CD4-positive, alpha-beta T cell treated with Interleukin-10 for 1 hour (primary cell): ENCODE measurements at regions not wholly inside any gene's neighbourhood (a gene's known extent, or its start where the extent isn't known, plus 50 kb on each side); places are given as distances from the start of the nearest gene placed in this dataset.

Experiments
- DNase-seq: peaks from one replicate; pipeline ENCODE4 v3.0.0-alpha.2; 2020

DNA sequence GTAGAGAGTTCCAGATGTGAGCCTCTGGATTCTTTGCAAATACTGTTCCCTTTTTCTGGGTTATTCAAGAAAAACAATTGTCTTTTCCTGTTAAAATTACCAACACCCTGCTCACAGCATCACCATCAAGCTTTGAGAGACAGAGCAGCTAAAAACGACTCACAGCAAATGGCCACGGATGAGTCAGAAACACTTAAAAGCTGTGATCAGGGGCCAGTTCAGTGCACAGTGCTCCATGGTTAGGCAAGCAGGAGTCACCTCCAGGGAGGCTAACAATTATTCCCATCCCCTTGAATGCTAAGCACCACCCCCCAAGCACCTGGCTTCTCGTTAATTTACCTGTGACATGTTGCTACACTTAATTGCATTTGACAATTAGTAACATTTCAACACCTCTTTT, 128.4 kb upstream of the CAMK1G start:
- no peak for DNase-seq

DNA sequence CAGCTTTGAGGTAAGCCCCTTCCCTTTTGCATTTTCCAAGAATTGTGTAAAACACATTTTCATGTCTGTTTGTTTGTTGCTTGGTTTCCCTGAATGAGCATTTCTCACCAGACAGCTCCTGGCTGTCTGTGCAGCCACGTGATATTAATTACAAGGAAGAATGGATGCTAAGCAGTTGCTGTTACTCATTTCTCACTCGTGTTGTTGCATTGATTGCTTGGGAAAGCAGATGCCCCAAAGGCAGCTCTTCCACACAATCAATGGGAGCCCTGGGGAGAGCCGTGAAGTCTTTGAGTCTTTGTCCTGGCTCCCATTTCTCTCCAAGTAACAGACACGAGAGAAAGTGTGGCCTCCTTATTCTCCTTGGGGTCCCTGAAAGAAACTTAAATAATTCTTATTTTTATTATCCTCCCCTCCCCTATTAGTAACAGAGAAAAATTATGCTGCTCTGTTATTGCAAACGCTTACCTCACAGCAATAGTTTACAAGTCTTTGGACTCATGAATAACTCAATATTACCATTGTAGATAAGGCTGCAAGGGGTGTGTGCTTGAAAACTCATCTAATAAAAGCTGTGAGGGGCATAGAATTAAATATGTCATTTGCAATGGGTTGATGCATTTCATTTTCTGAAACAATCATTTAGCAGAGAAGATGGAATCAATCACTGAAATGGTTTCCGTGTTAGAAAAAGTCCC, 127.7 kb upstream of the CAMK1G start:
- DNase-seq, result no peak

DNA sequence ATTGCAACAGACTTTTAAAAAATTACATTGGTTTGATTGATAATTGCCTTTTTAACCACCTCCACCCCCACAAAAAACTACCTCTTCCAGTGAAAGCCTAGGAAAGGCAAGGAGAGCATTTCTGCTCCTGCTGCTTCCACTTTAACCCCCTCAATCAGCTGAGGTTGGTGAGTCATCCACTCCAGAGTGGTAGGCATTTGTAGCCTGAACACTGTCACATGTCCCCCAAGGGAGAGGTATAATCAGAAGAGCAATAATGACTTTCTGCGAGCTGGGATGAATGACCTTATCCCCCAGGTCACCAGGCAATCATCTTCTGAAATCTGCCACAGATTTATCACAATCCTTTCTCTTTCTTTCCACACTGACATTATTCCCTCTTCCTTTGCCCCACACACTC, 126.6 kb upstream of the CAMK1G start:
- no peak for DNase-seq

DNA sequence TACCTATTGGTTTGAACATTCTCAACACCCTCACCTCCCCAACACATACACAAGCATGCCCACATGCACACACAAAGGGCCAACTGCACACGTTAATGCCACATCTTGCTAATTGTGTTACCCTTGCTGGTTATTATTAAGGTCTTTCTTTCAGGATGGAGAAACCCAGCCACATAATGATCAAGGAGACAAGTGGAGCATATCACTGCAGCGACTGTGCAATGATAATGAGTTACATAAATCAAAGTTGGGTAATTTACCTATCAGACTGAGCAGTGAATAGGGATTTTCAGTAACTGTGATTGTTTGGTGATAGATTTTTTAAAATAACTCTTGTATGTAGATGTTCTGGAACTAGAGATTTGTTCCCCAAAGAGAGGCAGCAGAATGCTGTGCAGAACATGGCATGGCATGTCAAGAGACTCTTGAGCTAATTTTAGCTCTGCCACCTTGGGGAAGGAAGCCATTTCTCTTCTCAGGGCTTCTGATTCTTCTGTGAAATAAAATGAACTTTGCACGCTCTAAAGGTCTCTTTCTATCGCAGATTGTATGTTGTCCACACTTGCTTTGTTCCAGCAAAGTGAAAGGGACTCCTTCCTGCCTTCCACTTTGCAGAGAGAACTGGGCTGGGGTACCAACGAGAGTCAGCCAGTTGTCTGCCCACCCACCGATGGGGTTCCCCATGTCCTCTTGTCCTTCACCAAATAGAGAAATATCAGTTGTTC, 126.0 kb upstream of the CAMK1G start:
- DNase-seq, result no peak

DNA sequence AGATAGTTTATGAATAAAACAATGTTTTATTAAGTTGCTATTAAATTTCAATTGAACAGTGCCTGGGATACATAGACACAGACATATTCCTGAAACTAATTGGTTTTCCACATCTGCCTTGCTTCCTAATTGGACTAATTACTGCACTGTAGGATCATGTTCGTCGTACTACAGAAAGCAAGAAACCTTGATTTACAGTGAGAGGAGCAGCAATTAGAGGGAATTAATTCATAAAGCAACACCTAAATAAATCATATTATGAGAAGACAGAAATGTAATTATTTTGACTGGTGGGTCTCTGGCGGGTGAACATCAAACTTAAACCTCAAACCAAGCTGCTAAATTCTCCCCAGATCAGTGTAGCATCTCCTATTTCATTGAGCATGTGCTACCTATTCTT, 124.6 kb upstream of the CAMK1G start:
- no peak for DNase-seq

DNA sequence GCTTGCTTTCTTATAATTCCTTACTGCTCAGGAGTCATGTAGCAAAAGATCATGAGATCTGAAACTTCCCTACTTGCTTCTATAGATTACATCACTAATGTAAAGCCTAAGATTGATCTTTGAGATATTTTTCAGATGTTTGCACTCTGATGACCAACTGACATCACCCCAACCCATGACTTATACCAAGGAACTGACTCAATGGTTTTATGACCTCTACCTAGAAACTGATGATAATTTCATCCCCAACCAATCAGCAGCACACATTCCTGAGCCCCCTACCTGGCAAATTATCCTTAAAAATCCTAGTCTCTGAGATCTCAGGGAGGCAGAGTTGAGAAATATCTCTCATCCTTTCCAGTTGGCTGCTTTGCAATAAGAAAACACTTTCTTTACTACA, 122.3 kb upstream of the CAMK1G start:
- no peak for DNase-seq

DNA sequence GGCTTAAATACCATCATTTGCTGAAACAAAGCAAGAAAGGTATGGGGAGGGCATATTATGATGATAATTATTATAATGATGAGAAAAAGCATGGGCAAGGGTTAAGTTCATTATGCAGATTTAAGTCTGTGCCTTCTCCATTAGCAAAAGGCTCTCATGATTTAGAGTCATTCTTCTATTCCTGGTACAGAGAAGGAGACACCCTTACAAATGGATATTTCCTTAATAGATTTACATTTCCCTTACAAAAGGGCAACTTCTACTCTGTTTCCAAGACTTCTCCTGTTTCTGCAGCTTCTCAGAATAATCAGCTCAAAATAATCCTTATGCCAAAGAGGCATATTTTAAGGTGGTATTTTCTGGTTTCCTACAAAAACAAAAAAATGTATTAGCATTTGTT, 121.1 kb upstream of the CAMK1G start:
- DNase-seq, result no peak

DNA sequence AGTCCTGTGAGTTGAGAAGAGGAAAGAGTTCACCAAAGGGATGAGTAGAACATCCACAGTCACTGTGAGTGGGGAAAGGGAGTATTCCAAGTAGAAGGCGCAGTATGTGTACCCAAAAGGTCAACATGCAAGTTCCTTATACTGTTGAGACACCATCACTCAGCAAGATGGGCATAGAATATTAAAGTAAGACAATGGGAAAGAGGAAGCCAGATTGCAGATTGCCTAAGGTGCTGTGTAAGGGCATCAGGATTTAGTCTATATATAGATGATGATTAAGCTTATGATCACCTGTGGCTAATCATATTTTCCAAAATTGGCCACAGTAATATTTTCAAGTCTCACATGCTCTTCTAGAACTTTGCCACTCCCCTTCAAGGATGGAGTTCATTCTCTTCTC, 120.1 kb upstream of the CAMK1G start:
- DNase-seq, result no peak

DNA sequence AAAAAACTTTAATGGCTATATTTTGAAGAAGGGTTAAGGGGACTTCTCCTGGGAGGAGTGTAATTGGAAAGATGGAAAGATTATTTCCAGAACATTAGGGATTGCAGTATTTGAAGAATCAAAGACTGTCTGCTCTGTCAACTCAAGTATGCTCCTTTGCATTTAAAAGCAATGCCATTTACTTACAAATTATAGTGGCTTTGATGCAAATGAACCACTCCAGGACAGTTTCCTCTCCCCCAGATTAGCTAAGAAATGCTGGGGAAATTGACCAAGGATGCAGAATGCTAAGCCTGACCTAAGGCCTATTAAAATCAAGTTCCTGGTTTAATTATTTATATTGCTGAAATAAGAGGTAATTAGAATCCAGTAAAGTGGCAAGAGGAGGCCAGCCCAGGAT, 110.5 kb upstream of the CAMK1G start:
- no peak for DNase-seq

DNA sequence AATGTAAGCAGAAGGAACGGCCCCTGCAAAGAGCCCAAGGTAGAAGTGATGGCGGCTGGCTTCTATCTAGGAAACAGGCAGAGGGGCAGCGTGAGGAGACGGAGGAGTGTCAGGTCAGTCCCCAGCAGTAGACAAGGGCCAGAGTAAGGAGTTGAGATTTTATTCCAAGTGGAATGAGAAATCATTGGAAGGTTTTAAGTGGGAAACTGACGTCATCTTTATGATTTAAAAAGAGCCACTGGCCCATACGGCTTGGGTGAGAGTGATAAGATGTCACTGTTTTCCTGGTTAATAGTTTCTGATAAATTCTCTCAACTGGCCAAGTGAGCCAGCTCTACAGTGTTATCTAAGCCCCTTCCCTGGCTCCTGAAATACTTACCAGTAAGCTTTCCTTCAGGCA, 103.2 kb upstream of the CAMK1G start:
- DNase-seq, result no peak

DNA sequence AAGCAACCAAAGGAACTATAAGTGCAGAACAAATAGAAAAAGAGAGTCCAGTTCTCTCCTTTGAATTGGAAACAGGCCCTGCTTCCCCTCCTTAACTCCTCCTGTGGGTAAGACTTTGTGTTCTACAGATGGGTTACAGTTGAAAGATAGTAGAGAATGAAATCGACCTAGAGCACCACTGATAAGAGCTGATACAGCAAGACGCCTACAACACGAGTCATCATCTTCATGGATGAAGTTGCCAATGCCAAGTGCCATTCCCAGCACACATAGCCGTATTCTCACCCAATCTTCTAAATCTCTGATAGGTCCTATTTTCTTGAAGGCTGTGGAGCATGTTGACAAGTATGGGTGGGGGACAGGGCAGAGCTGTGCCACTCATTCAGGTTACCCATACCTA, 99.8 kb upstream of the CAMK1G start:
- no peak for DNase-seq

DNA sequence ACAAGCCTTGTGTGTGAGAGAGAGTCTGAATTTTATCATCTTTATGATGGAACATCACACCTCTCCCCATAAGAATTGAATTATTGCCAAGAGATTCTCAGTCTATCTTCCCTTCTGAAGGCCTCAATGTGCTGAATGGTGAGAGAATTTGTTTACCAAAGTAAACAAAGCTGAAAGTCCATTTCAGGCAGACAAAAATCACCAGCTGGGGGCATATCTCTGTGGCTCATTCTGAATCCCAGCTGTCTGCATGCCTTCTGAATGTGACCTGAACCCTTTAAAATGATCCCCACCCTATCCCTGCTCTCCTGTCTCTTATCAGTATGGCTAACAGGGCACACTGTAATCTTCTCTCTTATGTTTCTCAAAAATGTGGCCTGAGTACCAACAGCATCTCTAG, 99.1 kb upstream of the CAMK1G start:
- no peak for DNase-seq

DNA sequence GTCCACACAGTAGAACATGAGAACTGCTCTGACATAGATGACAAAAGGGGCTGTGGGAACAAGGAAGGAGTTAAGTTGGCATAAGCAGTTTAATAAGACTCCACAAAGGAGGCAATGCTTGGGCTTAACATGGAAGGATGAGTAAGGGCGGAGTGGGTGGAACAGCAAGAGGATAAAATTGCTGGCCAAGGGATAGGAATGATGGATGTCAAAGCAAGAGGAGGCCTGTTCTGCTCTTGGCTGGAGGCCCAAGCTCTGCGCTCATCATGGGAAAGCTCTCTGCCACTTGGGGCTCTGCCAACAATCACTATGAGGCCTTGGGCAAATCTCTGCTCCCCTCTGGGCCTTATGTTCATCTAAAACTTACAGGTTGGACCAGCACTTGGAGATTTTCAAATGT, 98.3 kb upstream of the CAMK1G start:
- no peak for DNase-seq

DNA sequence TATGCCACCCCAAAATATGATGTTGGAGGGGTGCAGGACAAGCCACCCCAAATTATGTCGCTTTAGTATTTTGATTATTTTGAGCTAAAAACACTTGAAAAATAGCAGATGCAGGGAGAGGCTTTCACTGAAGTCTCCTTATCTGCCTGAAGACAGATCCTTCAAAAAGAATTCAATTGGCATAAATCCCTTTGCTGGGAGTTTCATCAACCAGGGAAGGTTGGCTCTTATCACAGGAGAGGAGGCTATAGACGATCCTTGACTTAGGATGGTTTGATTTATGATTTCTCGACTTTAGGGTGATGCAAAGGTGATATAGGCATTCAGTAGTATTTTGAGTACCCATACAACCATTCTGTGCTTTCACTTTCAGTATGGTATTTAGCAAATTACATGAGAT, 97.8 kb upstream of the CAMK1G start:
- DNase-seq, result no peak

DNA sequence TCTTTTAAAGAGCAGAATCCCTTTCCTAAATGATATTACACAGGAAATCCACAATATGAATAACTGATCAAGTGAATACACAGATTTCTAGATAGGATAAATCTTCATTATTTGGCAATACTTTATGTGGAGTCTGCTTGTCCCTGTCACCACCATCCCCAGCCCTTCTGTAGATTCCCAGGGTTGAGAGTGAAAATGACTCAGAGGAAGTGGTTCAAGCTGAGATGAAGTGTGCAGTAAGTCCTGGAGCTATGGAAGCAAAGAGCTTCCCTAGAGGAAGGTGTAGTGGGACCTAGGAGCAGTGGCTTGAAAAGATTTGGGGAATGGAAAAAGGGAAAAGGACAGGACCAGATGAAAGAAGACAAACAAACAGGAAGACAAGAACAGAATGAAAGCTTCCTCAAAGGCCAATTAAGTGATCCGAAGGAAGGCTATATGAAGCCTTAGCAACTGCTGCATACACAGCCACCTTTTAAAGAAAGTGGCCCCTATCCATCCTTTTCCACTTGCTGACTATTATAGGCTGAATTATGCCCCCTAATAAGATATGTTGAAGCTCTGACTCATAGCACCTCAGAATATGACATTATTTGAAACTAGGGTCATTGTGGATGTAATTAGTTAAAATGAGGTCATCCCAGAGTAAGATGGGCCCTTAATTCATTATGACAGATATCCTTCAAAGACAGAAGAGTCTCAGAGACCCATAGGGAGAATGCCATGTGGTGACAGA, 96.5 kb upstream of the CAMK1G start:
- DNase-seq, result no peak

DNA sequence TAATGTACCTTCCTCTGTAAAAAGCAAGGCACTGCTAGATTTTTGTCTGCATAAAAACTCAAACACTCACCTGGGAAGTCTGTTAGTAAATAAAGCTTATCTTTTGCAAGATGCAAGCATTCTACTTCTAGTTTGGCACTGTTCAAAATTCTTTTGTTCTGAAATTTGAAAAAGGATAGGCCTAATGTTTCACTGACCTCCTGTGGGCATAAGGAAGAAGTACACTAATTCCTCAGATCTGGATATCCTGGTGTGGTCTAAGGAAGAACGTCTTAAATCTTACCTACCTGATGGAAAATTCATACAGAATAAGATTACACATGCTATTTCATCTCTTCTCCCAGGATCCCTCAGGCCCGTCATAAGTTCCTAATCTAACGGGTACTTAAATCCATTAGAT, 93.5 kb upstream of the CAMK1G start:
- DNase-seq, result no peak

DNA sequence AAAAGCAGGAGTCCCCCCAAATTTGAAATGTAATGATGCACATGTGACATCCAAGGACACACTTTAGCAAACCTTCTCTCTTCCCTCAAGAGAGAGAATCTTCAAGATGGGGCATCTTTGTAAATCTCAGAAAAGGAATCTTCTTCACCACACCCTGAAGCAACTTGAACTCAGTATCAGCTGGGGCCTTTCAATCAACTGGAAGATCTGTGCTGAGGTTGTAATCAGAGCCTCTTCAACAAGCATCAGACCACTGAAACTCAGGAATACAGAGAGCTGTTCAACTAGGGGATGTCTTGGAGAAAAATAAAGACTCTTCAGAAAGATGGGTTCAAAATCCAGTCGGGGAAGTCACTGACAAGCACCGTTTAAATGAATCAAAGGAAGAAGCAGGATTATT, 92.5 kb upstream of the CAMK1G start:
- no peak for DNase-seq

DNA sequence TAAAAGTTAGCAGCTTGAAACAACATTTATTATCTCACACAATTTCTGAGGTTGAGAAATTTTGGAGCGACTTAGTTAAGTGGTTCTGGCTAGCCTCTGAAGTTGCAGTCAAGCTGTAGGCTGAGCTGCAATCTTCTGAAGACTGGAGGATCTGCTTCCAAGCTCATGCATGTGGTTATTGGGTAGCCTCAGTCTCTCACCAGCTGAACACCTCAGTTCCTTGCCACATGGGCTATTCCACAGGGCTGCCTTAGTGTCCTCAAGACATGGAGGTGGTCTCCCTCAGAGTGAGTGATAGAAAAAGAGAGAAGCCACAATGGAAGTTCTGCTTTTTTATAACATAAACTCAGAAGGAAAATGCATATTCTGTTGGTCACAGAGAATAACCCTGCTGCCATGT, 92.0 kb upstream of the CAMK1G start:
- DNase-seq, result no peak

DNA sequence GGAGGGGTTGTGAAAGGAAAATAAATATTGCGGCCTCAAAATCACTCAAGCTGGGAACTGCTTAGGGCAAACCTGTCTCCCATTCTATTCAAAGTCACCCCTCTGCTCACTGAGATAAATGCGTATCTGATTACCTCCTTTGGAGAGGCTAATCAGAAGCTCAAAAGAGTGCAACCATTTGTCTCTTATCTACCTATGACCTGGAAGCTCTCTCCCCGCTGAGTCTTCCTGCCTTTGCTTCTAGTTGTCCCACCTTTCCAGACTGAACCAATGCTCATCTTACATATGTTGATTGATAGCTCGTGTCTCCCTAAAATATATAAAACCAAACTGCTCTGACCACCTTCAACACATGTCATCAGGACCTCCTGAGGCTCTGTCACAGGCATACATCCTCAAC, 91.6 kb upstream of the CAMK1G start:
- no peak for DNase-seq

DNA sequence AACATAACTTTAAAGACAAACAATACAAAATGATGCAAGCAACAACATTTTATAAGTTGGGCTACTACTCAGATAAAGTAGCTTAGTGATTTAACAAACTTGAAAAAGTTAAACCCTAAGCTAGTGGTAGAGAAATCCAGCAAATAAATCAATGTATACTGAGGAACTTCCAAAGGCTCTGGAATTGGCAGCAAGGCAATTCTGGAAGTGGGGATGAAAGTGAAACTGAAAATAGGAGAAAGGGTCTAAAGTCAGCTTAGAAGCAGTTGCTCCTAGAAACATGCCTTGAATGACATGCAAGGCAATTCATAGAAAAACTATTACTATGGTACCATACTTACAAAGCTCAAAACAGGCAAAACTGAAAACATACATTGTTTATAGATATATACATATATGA, 90.0 kb upstream of the CAMK1G start:
- DNase-seq, result no peak

DNA sequence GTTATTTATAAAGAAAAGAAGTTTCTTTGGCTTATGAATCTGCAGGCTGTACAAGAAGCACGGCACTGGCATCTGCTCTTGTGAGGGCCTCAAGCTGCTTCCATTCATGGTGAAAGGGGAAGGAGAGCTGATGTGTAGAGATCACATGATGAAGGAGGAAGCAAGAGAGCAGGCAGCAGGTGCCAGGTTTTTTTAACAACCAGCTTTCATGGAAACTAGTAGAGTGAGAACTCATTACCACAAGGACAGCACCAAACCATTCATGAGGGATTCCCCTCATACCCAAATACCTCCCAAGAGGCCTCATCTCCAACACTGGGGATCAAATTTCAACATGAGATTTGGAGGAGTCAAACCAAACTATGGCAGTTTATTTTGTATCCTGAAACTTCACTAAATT, 85.8 kb upstream of the CAMK1G start:
- no peak for DNase-seq

DNA sequence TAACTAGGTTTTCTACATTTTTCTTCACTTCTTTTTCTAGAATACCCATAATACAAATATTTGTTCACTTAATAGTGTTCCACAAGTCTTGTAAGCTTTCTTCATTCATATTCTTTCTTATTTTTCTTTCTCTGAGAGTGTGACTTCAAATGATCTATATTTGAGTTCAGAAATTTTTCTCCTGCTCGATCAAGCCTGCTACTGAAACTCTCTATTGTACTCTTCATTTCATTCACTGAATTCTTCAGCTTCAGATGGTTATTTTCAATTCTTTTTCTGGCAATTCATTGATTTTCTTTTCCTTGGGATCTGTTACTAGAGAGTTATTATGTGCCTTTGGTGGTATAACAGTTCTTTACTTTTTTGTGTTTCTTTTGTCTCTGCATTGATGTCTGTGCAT, 82.5 kb upstream of the CAMK1G start:
- no peak for DNase-seq

DNA sequence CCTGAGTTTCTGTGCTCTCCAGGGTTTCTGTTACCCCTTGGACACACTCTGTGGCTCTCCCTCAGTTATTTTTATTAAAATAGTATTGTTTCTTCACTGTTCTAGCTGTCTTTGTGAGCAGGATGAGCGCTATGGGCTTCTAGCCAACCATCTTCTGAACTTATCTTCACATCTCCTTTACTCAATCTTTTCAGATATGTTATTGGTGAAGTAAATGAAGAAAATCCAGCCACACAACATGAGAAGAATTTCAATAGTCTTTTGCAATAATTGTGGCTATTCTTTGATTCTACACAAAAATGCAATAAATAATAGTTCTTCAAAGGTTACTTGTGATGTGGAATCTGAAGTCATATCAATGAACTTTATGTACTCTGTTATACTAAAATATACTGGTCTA, 80.3 kb upstream of the CAMK1G start:
- DNase-seq, result no peak

DNA sequence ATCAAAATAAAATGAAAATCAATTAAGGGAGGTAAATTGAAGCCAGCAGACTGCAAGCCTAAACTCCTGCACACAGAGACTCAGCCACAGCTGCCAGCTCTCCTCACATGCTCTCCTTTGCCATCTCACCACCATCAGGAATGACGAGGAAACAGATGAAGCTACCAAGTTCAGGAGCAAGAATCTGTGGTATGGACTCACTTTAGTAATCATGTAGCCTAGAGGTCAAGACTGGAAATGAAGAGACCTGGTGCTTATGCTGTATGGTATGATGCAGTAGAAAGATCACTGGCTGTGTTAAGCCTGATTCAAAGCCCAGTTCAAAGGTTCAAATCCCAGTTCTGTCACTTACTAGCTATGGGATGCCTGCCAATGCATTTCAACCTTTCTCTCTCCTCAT, 78.9 kb upstream of the CAMK1G start:
- DNase-seq, result no peak
